Transverse colon (tissue), 4 donors: ENCODE measurements at regions not wholly inside any gene's neighbourhood (a gene's known extent, or its start where the extent isn't known, plus 50 kb on each side); places are given as distances from the start of the nearest gene placed in this dataset.

ENCODE experiments used
- DNase-seq: peaks from one replicate; pipeline ENCODE4 v3.0.0-alpha.2; 2019
- H3K27ac ChIP-seq, 4 donors: fragments of 200-600 bp; sonication (generic); 2 replicates each; pipeline ENCODE4 v1.5.1; 2016 to 2018; ENCODE audit warnings: inconsistent platforms in 4 of 4
- H3K27me3 ChIP-seq: fragments of 200-600 bp; sonication (generic); 2 replicates; pipeline ENCODE4 v1.5.1; 2017; ENCODE audit warnings: inconsistent platforms
- H3K36me3 ChIP-seq, 4 donors: fragments of 200-600 bp; sonication (generic); 2 replicates each; pipeline ENCODE4 v1.5.1; 2017 to 2019; ENCODE audit warnings: inconsistent platforms in 4 of 4
- H3K4me1 ChIP-seq, 4 donors: fragments of 200-600 bp; sonication (generic); 2 replicates each; pipeline ENCODE4 v1.5.1; 2017 to 2020; ENCODE audit warnings: inconsistent platforms in 4 of 4
- H3K4me3 ChIP-seq, 4 donors: fragments of 200-600 bp; sonication (generic); 1 replicate in 1 of 4; 2 replicates in 3 of 4; pipeline versions ENCODE4 v1.5.1 to v1.6.1; 2017 to 2019; ENCODE audit warnings: inconsistent platforms in 4 of 4
- H3K9me3 ChIP-seq, 2 donors: fragments of 200-600 bp; sonication (generic); 2 replicates each; pipeline ENCODE4 v1.5.1; 2017 to 2019; ENCODE audit warnings: inconsistent platforms in 2 of 2
- CTCF ChIP-seq, 5 experiments: fragments of 200-600 bp in 3 of 5; fragments of 450-650 bp in 2 of 5; sonication (generic) in 3 of 5; IDR thresholded peaks; 1 replicate in 2 of 5; 2 replicates in 3 of 5; pipeline ENCODE4 v1.5.1; 2016 to 2017; ENCODE audit warnings: antibody characterized with exemption in 5 of 5, inconsistent platforms in 3 of 5, mild to moderate bottlenecking in 2 of 5, moderate library complexity in 1 of 5
- EP300 ChIP-seq: sonication (generic); formaldehyde crosslinking; IDR thresholded peaks from one replicate; pipeline ENCODE4 v1.6.1; 2017; ENCODE audit warnings: antibody characterized with exemption, low read depth
- POLR2A ChIP-seq: fragments of 450-650 bp; IDR thresholded peaks from one replicate; pipeline ENCODE4 v1.6.1; 2016; ENCODE audit warnings: antibody characterized with exemption, mild to moderate bottlenecking, moderate library complexity
- POLR2AphosphoS5 ChIP-seq, 3 donors: sonication (generic); formaldehyde crosslinking; IDR thresholded peaks; one replicate each; pipeline ENCODE4 v1.6.1; 2016; ENCODE audit warnings: antibody characterized with exemption in 3 of 3
- WGBS, 2 donors: methylation state at CpG; one replicate each; pipeline ENCODE4 v1.1.5; 2018; ENCODE audit warnings: low coverage in 1 of 2; 5-methylcytosine and 5-hydroxymethylcytosine counted together
- in situ Hi-C, 4 donors: fragments of 200-750 bp; cut with MboI; loops; one replicate each; pipeline versions ENCODE4 v1.15.0 to v1.15.1; 2017; ENCODE audit warnings: low sequenced_read_pairs in 3 of 4, low pct_ligation_motif_present in 1 of 4, low pct_unique_long_range_greater_than_20kb in 1 of 4
- intact Hi-C: fragments of 100-400 bp; cut with DNase I; formaldehyde crosslinking; loops from one replicate; pipeline ENCODE4 v1.15.1; 2023; ENCODE audit warnings: low total_unique reads

DNA sequence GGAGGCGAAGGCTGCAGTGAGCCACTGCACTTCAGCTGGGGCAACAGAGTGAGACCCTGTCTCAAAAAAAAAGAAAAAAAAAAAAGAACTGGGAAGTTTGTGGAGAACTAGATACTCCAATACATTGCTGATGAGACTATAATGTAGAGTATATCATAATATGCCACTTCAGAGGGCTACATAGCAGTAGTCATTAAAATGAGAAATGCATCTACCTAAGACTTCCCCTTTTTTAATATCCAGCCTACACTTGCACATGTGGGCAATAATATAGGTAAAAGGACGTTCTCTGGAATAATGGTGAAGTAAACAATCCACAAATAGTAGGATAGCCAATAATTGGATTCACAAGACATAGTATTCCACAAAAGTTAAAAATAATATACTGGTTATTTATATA is 311.0 kb downstream of the HLX start:
- no peak for DNase-seq
- Histone ChIP-seq H3K4me3 (no peak overlapping the region), H3K9me3 (no peaks in the 10 kb centered on the region), H3K36me3 (no peaks in the 10 kb centered on the region), H3K4me1 (no peaks in the 10 kb centered on the region), H3K27ac (no peak overlapping the region), H3K27me3 (no peaks in the 10 kb centered on the region)
- TF ChIP-seq POLR2A (no peak), POLR2AphosphoS5 (IDR thresholded peaks at IDR 0.05) (no peak), EP300 (no peak), CTCF (IDR thresholded peaks at IDR 0.05) (no peak)
- in situ Hi-C loops = loop anchor here in 1 of 4 donors (25.0 kb wide), 1 partner anchor 328 kb away; no protein-coding TSS in a partner anchor
- 75% methylated on average over 2 of the region's 2 CpGs; no CpG with 5 or more reads in 1 of the 2 donors for WGBS, 2 donors
- intact Hi-C loops = no loop called here

DNA sequence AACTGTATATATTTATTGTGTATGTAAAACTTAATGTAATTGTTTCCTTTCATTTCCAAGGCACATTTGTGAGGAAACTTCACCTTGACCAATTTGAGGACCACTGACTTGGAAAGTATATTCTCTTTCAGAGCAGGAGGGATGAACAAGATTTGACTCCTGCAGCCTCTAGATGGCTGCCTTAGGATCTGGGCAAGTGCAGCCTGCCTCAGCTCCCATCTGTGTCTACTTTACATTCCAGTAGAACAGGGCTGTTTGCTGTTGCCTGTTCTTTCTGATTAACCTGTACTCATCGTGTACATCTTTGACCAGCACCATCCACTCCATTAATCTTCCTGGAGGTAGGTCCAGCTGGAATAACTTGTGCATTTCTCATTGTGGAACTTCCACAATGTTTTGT is 312.8 kb downstream of the HLX start:
- Histone ChIP-seq H3K27ac (no peak overlapping the region), H3K4me3 (no peak overlapping the region), H3K4me1 (no peaks in the 10 kb centered on the region), H3K9me3 (no peaks in the 10 kb centered on the region), H3K27me3 (no peaks in the 10 kb centered on the region), H3K36me3 (no peaks in the 10 kb centered on the region)
- no peak for DNase-seq
- 60 to 75% methylated on average over 1 of the region's 1 CpG for WGBS, 2 donors
- in situ Hi-C loops = loop anchor here in 1 of 4 donors (25.0 kb wide), 1 partner anchor 330 kb away; no protein-coding TSS in a partner anchor
- no peak for TF ChIP-seq POLR2A
- TF ChIP-seq EP300 = no peak
- TF ChIP-seq POLR2AphosphoS5 (IDR thresholded peaks at IDR 0.05) = no peak
- TF ChIP-seq CTCF (IDR thresholded peaks at IDR 0.05) = no peak
- intact Hi-C loops = no loop called here

DNA sequence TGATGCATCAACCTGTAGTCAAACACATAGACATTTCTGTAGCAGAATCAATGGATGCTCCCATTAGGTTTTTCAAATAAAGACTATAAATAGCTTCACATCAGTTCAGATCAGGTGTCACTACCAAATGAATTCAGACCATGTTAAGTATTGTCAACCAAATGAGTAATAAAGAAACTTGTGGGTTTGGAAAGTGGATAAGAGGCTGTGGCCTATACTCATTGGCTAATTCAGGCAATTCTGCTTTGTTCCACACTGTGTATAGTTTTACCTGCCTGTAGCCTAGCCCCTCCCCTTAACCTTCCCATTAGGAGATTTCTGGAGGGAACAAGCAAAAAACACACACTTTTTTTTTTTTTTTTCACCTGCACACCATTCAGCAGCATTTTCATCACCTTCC is 321.2 kb downstream of the HLX start:
- Histone ChIP-seq H3K36me3 (no peaks in the 10 kb centered on the region), H3K4me1 (no peaks in the 10 kb centered on the region), H3K27me3 (no peaks in the 10 kb centered on the region), H3K9me3 (no peaks in the 10 kb centered on the region), H3K4me3 (no peak overlapping the region), H3K27ac (no peak overlapping the region)
- TF ChIP-seq POLR2AphosphoS5 (IDR thresholded peaks at IDR 0.05) = no peak
- in situ Hi-C loops (loop anchor here in 2 of 4 donors (10.0 to 25.0 kb wide), 2 partner anchors 288 to 326 kb away; partner anchors contain the start of gene HLX (in 1 of the 2)), intact Hi-C loops (loop anchor here (10.0 kb wide), 1 partner anchor 326 kb away; the partner anchor contains the start of gene HLX)
- no peak for DNase-seq

- no peak for TF ChIP-seq CTCF (IDR thresholded peaks at IDR 0.05)
- TF ChIP-seq POLR2A = no peak
- TF ChIP-seq POLR2AphosphoS5 (IDR thresholded peaks at IDR 0.05) = no peak
- TF ChIP-seq EP300 = no peak
- Histone ChIP-seq H3K9me3 (no peaks in the 10 kb centered on the region), H3K27ac (no peak overlapping the region), H3K36me3 (no peaks in the 10 kb centered on the region), H3K4me1 (no peaks in the 10 kb centered on the region), H3K27me3 (no peaks in the 10 kb centered on the region), H3K4me3 (no peak overlapping the region)
- intact Hi-C loops = loop anchor here (1.0 to 10.0 kb wide), 2 partner anchors 21 to 327 kb away; partner anchors contain the start of gene HLX
- in situ Hi-C loops = loop anchor here in 2 of 4 donors (10.0 to 25.0 kb wide), 2 partner anchors 289 to 327 kb away; partner anchors contain the start of gene HLX (in 1 of the 2)
- DNase-seq = no peak
Measured at GRCh38 chr1:221201773-221202172, 322.5 kb downstream of the HLX start.
